Caco-2 (cell line): ENCODE measurements at regions not wholly inside any gene's neighbourhood (a gene's known extent, or its start where the extent isn't known, plus 50 kb on each side); places are given as distances from the start of the nearest gene placed in this dataset.

Experiments used
- BruUV-seq: library from RNA; stranded (reverse); fragments of 400-500 nt; replicated peaks from 2 replicates; lab custom pipeline; 2021; lab: Mats Ljungman, UMichigan
- CTCF ChIA-PET: fragments of 300-600 bp; sonication (Branson Sonifier 250); formaldehyde crosslinking; loops from one replicate; lab custom pipeline; 2022; ENCODE audit warnings: antibody characterized with exemption; lab: Charles Lee
- POLR2A ChIA-PET: fragments of 300-600 bp; sonication (Branson Sonifier 250); formaldehyde crosslinking; loops from one replicate; lab custom pipeline; 2022; ENCODE audit warnings: antibody characterized with exemption; lab: Charles Lee
- DNase-seq, 2 experiments: peaks; one replicate each; pipeline versions ENCODE4 v3.0.0 to v3.0.0-alpha.2; 2020 to 2022
- H3K27me3 ChIP-seq: replicated peaks from 2 replicates; pipeline ENCODE4 v1.6.0; 2011; ENCODE audit warnings: low read length; ENCODE audit not compliant: control insufficient read depth, insufficient read depth
- H3K36me3 ChIP-seq: 2 replicates; pipeline ENCODE4 v1.5.1; 2011; ENCODE audit warnings: low read length; ENCODE audit not compliant: control insufficient read depth, insufficient read depth
- H3K4me1 ChIP-seq: fragments of 250-450 bp; sonication (Bioruptor Pico); 2 replicates; pipeline ENCODE4 v1.5.1; 2020; ENCODE audit warnings: mild to moderate bottlenecking
- H3K4me3 ChIP-seq: 2 replicates; pipeline ENCODE4 v1.5.1; 2011; ENCODE audit warnings: low read depth, mild to moderate bottlenecking, control low read depth, low read length
- H3K9me3 ChIP-seq: fragments of 250-450 bp; sonication (Bioruptor Pico); 2 replicates; pipeline ENCODE4 v1.5.1; 2020; ENCODE audit warnings: mild to moderate bottlenecking, moderate library complexity
- H3K27ac Mint-ChIP-seq: one replicate; pipeline ENCODE4 v1.8.0; 2022; ENCODE audit warnings: mixed read lengths; ENCODE audit not compliant: unreplicated experiment
- H3K27me3 Mint-ChIP-seq: one replicate; pipeline ENCODE4 v1.8.0; 2022; ENCODE audit warnings: mixed read lengths; ENCODE audit not compliant: insufficient read depth, unreplicated experiment
- H3K36me3 Mint-ChIP-seq: one replicate; pipeline ENCODE4 v1.8.0; 2022; ENCODE audit warnings: mild to moderate bottlenecking, mixed read lengths; ENCODE audit not compliant: insufficient read depth, unreplicated experiment
- H3K4me1 Mint-ChIP-seq: one replicate; pipeline ENCODE4 v1.8.0; 2022; ENCODE audit warnings: low read depth, mixed read lengths; ENCODE audit not compliant: unreplicated experiment
- H3K4me3 Mint-ChIP-seq: one replicate; pipeline ENCODE4 v1.8.0; 2022; ENCODE audit warnings: mild to moderate bottlenecking, moderate library complexity, mixed read lengths; ENCODE audit not compliant: unreplicated experiment
- H3K9me3 Mint-ChIP-seq: one replicate; pipeline ENCODE4 v1.8.0; 2022; ENCODE audit warnings: mixed read lengths; ENCODE audit not compliant: unreplicated experiment
- CTCF ChIP-seq, 2 experiments: fragments of 200-600 bp in 1 of 2; IDR thresholded peaks; 1 replicate in 1 of 2; 2 replicates in 1 of 2; pipeline versions ENCODE4 v1.5.1 to v1.8.0; 2011 to 2022; ENCODE audit warnings: antibody characterized with exemption in 1 of 2, control low read depth in 1 of 2, inconsistent platforms in 1 of 2, low read depth in 1 of 2, low read length in 1 of 2, mild to moderate bottlenecking in 1 of 2, moderate library complexity in 1 of 2; ENCODE audit not compliant: insufficient read depth in 1 of 2, severe bottlenecking in 1 of 2, unreplicated experiment in 1 of 2
- intact Hi-C: fragments of 100-400 bp; cut with micrococcal nuclease; formaldehyde crosslinking; loops from one replicate; pipeline ENCODE4 v1.10.0; 2022; ENCODE audit not compliant: unreplicated experiment

GRCh38 chr3:74844428-74844827 is 230.0 kb upstream of the CNTN3 start:
- CTCF ChIA-PET = no interaction called here
- POLR2A ChIA-PET = no interaction called here
- no peak overlapping the region for H3K27ac Mint-ChIP-seq
- no peaks in the 10 kb centered on the region for H3K27me3 ChIP-seq
- no peaks in the 10 kb centered on the region for H3K9me3 ChIP-seq
- no TSS peak for BruUV-seq
- peaks cover 9% of the 10 kb centered on the region for H3K27me3 Mint-ChIP-seq
- no peaks in the 10 kb centered on the region for H3K36me3 ChIP-seq
- H3K9me3 Mint-ChIP-seq = no peaks in the 10 kb centered on the region
- intact Hi-C loops = no loop called here
- DNase-seq = no peak
- no peaks in the 10 kb centered on the region for H3K36me3 Mint-ChIP-seq
- no peak overlapping the region for H3K4me3 Mint-ChIP-seq
- no peak overlapping the region for H3K4me3 ChIP-seq
- no peaks in the 10 kb centered on the region for H3K4me1 ChIP-seq
- no peak for TF ChIP-seq CTCF (IDR thresholded peaks at IDR 0.05; ENCODE audit: insufficient read depth in 1 of 2, low read depth in 1 of 2, low read length in 1 of 2, severe bottlenecking in 1 of 2, unreplicated experiment in 1 of 2)
- H3K4me1 Mint-ChIP-seq = no peaks in the 10 kb centered on the region

- no TSS peak for BruUV-seq
- DNase-seq = no peak
- Histone ChIP-seq H3K9me3 (no peaks in the 10 kb centered on the region), H3K4me3 (no peak overlapping the region), H3K4me1 (no peaks in the 10 kb centered on the region), H3K36me3 (no peaks in the 10 kb centered on the region), H3K27me3 (no peaks in the 10 kb centered on the region)
- ChIA-PET CTCF (no interaction called here), POLR2A (no interaction called here)
- no peak overlapping the region for H3K27ac Mint-ChIP-seq
- peaks cover 6% of the 10 kb centered on the region for H3K27me3 Mint-ChIP-seq
- no peaks in the 10 kb centered on the region for H3K4me1 Mint-ChIP-seq
- no peaks in the 10 kb centered on the region for H3K36me3 Mint-ChIP-seq
- intact Hi-C loops = no loop called here
- TF ChIP-seq CTCF (IDR thresholded peaks at IDR 0.05; ENCODE audit: insufficient read depth in 1 of 2, low read depth in 1 of 2, low read length in 1 of 2, severe bottlenecking in 1 of 2, unreplicated experiment in 1 of 2) = no peak
- H3K4me3 Mint-ChIP-seq = no peak overlapping the region
- no peaks in the 10 kb centered on the region for H3K9me3 Mint-ChIP-seq
These were observed 228.2 kb upstream of the CNTN3 start for GRCh38 chr3:74842649-74843048.

- no TSS peak for BruUV-seq
- no peak overlapping the region for H3K4me3 Mint-ChIP-seq
- no peak for DNase-seq
- H3K9me3 Mint-ChIP-seq = no peaks in the 10 kb centered on the region
- no peaks in the 10 kb centered on the region for H3K4me1 Mint-ChIP-seq
- TF ChIP-seq CTCF (IDR thresholded peaks at IDR 0.05; ENCODE audit: insufficient read depth in 1 of 2, low read depth in 1 of 2, low read length in 1 of 2, severe bottlenecking in 1 of 2, unreplicated experiment in 1 of 2) = no peak
- H3K27me3 Mint-ChIP-seq = peaks cover 3% of the 10 kb centered on the region
- H3K36me3 ChIP-seq = no peaks in the 10 kb centered on the region
- H3K27ac Mint-ChIP-seq = no peak overlapping the region
- POLR2A ChIA-PET = no interaction called here
- H3K4me1 ChIP-seq = no peaks in the 10 kb centered on the region
- no peaks in the 10 kb centered on the region for H3K27me3 ChIP-seq
- CTCF ChIA-PET = no interaction called here
- H3K4me3 ChIP-seq = no peak overlapping the region
- no peaks in the 10 kb centered on the region for H3K36me3 Mint-ChIP-seq
- intact Hi-C loops = no loop called here
- H3K9me3 ChIP-seq = no peaks in the 10 kb centered on the region
These were observed 227.7 kb upstream of the CNTN3 start for GRCh38 chr3:74842141-74842540.
